ENCODE measurements at regions not wholly inside any gene's neighbourhood (a gene's known extent, or its start where the extent isn't known, plus 50 kb on each side); places are given as distances from the start of the nearest gene placed in this dataset.

- H3K27ac Mint-ChIP-seq: no peak overlapping the region
- no peak overlapping the region for H3K4me3 Mint-ChIP-seq
- H3K36me3 ChIP-seq (ENCODE audit: control insufficient read depth, insufficient read depth, low read length): no peaks in the 10 kb centered on the region
These were observed 878.6 kb upstream of the ADGRL4 start for GRCh38 chr1:79885101-79885500.

GRCh38 chr1:79877086-79877485 lies 870.6 kb upstream of the ADGRL4 start:
- H3K27me3 ChIP-seq (ENCODE audit: control insufficient read depth, insufficient read depth, low read length, poor library complexity, severe bottlenecking): no peaks in the 10 kb centered on the region
- H3K4me1 ChIP-seq (ENCODE audit: control insufficient read depth, insufficient read depth, low read length): no peaks in the 10 kb centered on the region
- no peak overlapping the region for H3K4me3 ChIP-seq (ENCODE audit: low read length)
- no peak overlapping the region for H3K27ac Mint-ChIP-seq
- TF ChIP-seq CTCF (conservative IDR thresholded peaks at IDR 0.05): no peak
- peaks cover 14% of the 10 kb centered on the region for H3K9me3 ChIP-seq (ENCODE audit: control insufficient read depth, low read length)
- H3K9me3 Mint-ChIP-seq: peaks cover 36% of the 10 kb centered on the region
- DNase-seq: no peak
- H3K4me3 Mint-ChIP-seq: no peak overlapping the region
- peaks cover 8% of the 10 kb centered on the region for H3K36me3 Mint-ChIP-seq (ENCODE audit: low read depth)
- H3K27ac ChIP-seq (ENCODE audit: low read depth, low read length): no peak overlapping the region
- no peak overlapping the region for H3K9ac ChIP-seq (ENCODE audit: extremely low read depth, low read length, poor library complexity, severe bottlenecking)
- 100% methylated on average over 2 of the region's 2 CpGs; no CpG with 5 or more reads in 1 of the 2 experiments for WGBS, 2 experiments (ENCODE audit: insufficient coverage in 1 of 2, insufficient read length in 1 of 2)
- H3K36me3 ChIP-seq (ENCODE audit: control insufficient read depth, insufficient read depth, low read length): no peaks in the 10 kb centered on the region
- H3K4me1 Mint-ChIP-seq: no peaks in the 10 kb centered on the region
- no peaks in the 10 kb centered on the region for H3K27me3 Mint-ChIP-seq (ENCODE audit: insufficient read depth)

More at GRCh38 chr1:79885101-79885500, 878.6 kb upstream of the ADGRL4 start:
- TF ChIP-seq CTCF (conservative IDR thresholded peaks at IDR 0.05): no peak
- DNase-seq: no peak
- Mint-ChIP-seq H3K27me3 (ENCODE audit: insufficient read depth) (no peaks in the 10 kb centered on the region), H3K36me3 (ENCODE audit: low read depth) (peaks cover 25% of the 10 kb centered on the region), H3K9me3 (peaks cover 53% of the 10 kb centered on the region), H3K4me1 (no peaks in the 10 kb centered on the region)
- Histone ChIP-seq H3K27ac (ENCODE audit: low read depth, low read length) (no peak overlapping the region), H3K27me3 (ENCODE audit: control insufficient read depth, insufficient read depth, low read length, poor library complexity, severe bottlenecking) (no peaks in the 10 kb centered on the region), H3K9ac (ENCODE audit: extremely low read depth, low read length, poor library complexity, severe bottlenecking) (no peak overlapping the region), H3K4me1 (ENCODE audit: control insufficient read depth, insufficient read depth, low read length) (no peaks in the 10 kb centered on the region), H3K4me3 (ENCODE audit: low read length) (no peak overlapping the region), H3K9me3 (ENCODE audit: control insufficient read depth, low read length) (peaks cover 25% of the 10 kb centered on the region)

GRCh38 chr1:79875187-79875586 lies 868.7 kb upstream of the ADGRL4 start:
- no peak overlapping the region for H3K4me3 ChIP-seq (ENCODE audit: low read length)
- 93 to 96% methylated on average over 2 to 5 of the region's 5 CpGs for WGBS, 2 experiments (ENCODE audit: insufficient coverage in 1 of 2, insufficient read length in 1 of 2)

More at GRCh38 chr1:79875187-79875586, 868.7 kb upstream of the ADGRL4 start:
- Histone ChIP-seq H3K4me1 (ENCODE audit: control insufficient read depth, insufficient read depth, low read length) (no peaks in the 10 kb centered on the region), H3K9ac (ENCODE audit: extremely low read depth, low read length, poor library complexity, severe bottlenecking) (no peak overlapping the region), H3K27ac (ENCODE audit: low read depth, low read length) (no peak overlapping the region), H3K36me3 (ENCODE audit: control insufficient read depth, insufficient read depth, low read length) (no peaks in the 10 kb centered on the region), H3K27me3 (ENCODE audit: control insufficient read depth, insufficient read depth, low read length, poor library complexity, severe bottlenecking) (no peaks in the 10 kb centered on the region), H3K9me3 (ENCODE audit: control insufficient read depth, low read length) (peaks cover 14% of the 10 kb centered on the region)
- no peak for TF ChIP-seq CTCF (conservative IDR thresholded peaks at IDR 0.05)
- Mint-ChIP-seq H3K27me3 (ENCODE audit: insufficient read depth) (no peaks in the 10 kb centered on the region), H3K9me3 (peaks cover 24% of the 10 kb centered on the region), H3K4me1 (no peaks in the 10 kb centered on the region), H3K4me3 (no peak overlapping the region), H3K36me3 (ENCODE audit: low read depth) (peaks cover 8% of the 10 kb centered on the region), H3K27ac (no peak overlapping the region)
- DNase-seq: no peak

Data from endodermal cell (in vitro differentiated cells).